ENCODE measurements at regions not wholly inside any gene's neighbourhood (a gene's known extent, or its start where the extent isn't known, plus 50 kb on each side); places are given as distances from the start of the nearest gene placed in this dataset.
"Not testable (repeated sequence)": the region's sequence is repeated elsewhere in the genome, so short reads cannot be mapped to it uniquely, and the experiment has no call there.

- DNase-seq: no peak
These were observed 156.1 kb upstream of the SRD5A2 start for GRCh38 chr2:31736695-31737454.

- DNase-seq: no peak
These were observed 155.0 kb upstream of the SRD5A2 start for GRCh38 chr2:31735716-31736115.

GRCh38 chr2:31729442-31730092 is 148.8 kb upstream of the SRD5A2 start:
- no peak for DNase-seq

- DNase-seq: no peak
These were observed 148.3 kb upstream of the SRD5A2 start for GRCh38 chr2:31729065-31729439.

GRCh38 chr2:31728406-31729064 is 147.8 kb upstream of the SRD5A2 start:
- no peak for DNase-seq

GRCh38 chr2:31726457-31726856 is 145.7 kb upstream of the SRD5A2 start:
- DNase-seq: no peak

GRCh38 chr2:31725444-31725843 is 144.7 kb upstream of the SRD5A2 start:
- no peak for DNase-seq

- no peak for DNase-seq
These were observed 131.0 kb upstream of the SRD5A2 start for GRCh38 chr2:31711737-31712136.

- DNase-seq: no peak
These were observed 129.4 kb upstream of the SRD5A2 start for GRCh38 chr2:31710121-31710520.

- DNase-seq: no peak
These were observed 127.3 kb upstream of the SRD5A2 start for GRCh38 chr2:31707992-31708391.

GRCh38 chr2:31704561-31705212 is 123.9 kb upstream of the SRD5A2 start:
- DNase-seq: no peak

GRCh38 chr2:31703253-31703652 is 122.5 kb upstream of the SRD5A2 start:
- no peak for DNase-seq

GRCh38 chr2:31698722-31699121 is 118.0 kb upstream of the SRD5A2 start:
- DNase-seq: no peak

- DNase-seq: no peak
These were observed 115.3 kb upstream of the SRD5A2 start for GRCh38 chr2:31696068-31696467.

- DNase-seq: no peak
These were observed 113.7 kb upstream of the SRD5A2 start for GRCh38 chr2:31694444-31694843.

GRCh38 chr2:31693882-31694281 is 113.1 kb upstream of the SRD5A2 start:
- no peak for DNase-seq

- no peak for DNase-seq
These were observed 107.5 kb upstream of the SRD5A2 start for GRCh38 chr2:31688282-31688681.

- not testable (repeated sequence) for DNase-seq
These were observed 102.8 kb upstream of the SRD5A2 start for GRCh38 chr2:31683506-31683905.

- DNase-seq: no peak
These were observed 94.8 kb upstream of the SRD5A2 start for GRCh38 chr2:31675485-31675901.

GRCh38 chr2:31674446-31674845 is 93.7 kb upstream of the SRD5A2 start:
- no peak for DNase-seq

- no peak for DNase-seq
These were observed 86.1 kb upstream of the SRD5A2 start for GRCh38 chr2:31666878-31667277.

GRCh38 chr2:31664949-31665724 is 84.4 kb upstream of the SRD5A2 start:
- DNase-seq: no peak

- no peak for DNase-seq
These were observed 80.1 kb upstream of the SRD5A2 start for GRCh38 chr2:31660812-31661335.

Measured in DMS79 treated with DMSO at 0.1 percent for 48 hours (cell line).